ENCODE measurements at regions not wholly inside any gene's neighbourhood (a gene's known extent, or its start where the extent isn't known, plus 50 kb on each side); places are given as distances from the start of the nearest gene placed in this dataset.

- 68% methylated on average over 8 of the region's 8 CpGs for WGBS
- TF ChIP-seq, protein P1, sequence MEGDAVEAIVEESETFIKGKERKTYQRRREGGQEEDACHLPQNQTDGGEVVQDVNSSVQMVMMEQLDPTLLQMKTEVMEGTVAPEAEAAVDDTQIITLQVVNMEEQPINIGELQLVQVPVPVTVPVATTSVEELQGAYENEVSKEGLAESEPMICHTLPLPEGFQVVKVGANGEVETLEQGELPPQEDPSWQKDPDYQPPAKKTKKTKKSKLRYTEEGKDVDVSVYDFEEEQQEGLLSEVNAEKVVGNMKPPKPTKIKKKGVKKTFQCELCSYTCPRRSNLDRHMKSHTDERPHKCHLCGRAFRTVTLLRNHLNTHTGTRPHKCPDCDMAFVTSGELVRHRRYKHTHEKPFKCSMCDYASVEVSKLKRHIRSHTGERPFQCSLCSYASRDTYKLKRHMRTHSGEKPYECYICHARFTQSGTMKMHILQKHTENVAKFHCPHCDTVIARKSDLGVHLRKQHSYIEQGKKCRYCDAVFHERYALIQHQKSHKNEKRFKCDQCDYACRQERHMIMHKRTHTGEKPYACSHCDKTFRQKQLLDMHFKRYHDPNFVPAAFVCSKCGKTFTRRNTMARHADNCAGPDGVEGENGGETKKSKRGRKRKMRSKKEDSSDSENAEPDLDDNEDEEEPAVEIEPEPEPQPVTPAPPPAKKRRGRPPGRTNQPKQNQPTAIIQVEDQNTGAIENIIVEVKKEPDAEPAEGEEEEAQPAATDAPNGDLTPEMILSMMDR (IDR thresholded peaks at IDR 0.05): no peak
- no peak for TF ChIP-seq EP300 (IDR thresholded peaks at IDR 0.05)
- no peak for TF ChIP-seq POLR2A (IDR thresholded peaks at IDR 0.05)
- TF ChIP-seq POLR2AphosphoS5 (IDR thresholded peaks at IDR 0.05): no peak
- Histone ChIP-seq H3K4me1 (peaks cover 5% of the 10 kb centered on the region), H3K27me3 (peaks cover 17% of the 10 kb centered on the region), H3K4me3 (no peak overlapping the region), H3K9me3 (no peaks in the 10 kb centered on the region), H3K27ac (no peak overlapping the region), H3K36me3 (no peaks in the 10 kb centered on the region)
- no peak for DNase-seq (ENCODE audit: low spot score in 2 of 2)
Measured at GRCh38 chr11:115709297-115709696, 205.1 kb upstream of the CADM1 start.

DNA sequence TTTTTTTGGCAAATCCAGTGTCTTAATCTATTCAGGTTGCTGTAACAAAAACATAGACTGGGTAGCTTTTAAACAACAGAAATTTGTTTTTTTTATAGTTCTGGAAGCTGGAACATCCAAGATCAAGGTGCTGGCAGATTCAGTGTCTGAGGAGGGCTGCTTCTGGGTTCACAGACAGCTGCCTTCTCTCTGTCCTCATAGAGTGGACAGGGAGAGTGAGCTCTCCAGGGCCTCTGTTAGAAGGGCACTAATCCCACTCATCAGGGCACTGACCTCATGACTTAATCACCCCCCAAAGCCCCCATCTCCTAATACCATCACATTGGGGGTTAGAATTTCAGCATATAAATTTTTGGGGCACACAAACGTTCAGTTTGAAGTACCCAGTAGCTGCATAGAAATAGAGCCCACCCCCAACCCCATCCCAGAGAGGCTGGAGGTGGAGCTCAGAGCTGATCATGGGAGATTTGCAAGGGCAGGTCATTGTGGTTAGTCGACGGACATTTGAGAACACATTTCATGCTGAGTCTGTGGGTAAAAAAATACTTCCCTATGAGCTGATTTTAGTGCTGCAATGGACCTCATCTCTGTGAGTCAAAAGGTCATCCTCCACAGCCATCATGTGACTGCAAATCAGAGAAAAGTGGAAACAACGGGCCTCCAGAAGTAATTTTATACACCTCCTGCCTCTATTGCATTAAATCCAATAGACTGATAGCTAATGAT, 203.1 kb upstream of the CADM1 start:
- Histone ChIP-seq H3K27ac (no peak overlapping the region), H3K4me1 (peaks cover 5% of the 10 kb centered on the region), H3K27me3 (peaks cover 17% of the 10 kb centered on the region), H3K4me3 (no peak overlapping the region), H3K9me3 (no peaks in the 10 kb centered on the region), H3K36me3 (no peaks in the 10 kb centered on the region)
- TF ChIP-seq EP300 (IDR thresholded peaks at IDR 0.05) (no peak), POLR2AphosphoS5 (IDR thresholded peaks at IDR 0.05) (no peak)
- TF ChIP-seq, protein P1 (IDR thresholded peaks at IDR 0.05): no peak
- WGBS: 68% methylated on average over 4 of the region's 4 CpGs
- DNase-seq (ENCODE audit: low spot score in 2 of 2): no peak

DNA sequence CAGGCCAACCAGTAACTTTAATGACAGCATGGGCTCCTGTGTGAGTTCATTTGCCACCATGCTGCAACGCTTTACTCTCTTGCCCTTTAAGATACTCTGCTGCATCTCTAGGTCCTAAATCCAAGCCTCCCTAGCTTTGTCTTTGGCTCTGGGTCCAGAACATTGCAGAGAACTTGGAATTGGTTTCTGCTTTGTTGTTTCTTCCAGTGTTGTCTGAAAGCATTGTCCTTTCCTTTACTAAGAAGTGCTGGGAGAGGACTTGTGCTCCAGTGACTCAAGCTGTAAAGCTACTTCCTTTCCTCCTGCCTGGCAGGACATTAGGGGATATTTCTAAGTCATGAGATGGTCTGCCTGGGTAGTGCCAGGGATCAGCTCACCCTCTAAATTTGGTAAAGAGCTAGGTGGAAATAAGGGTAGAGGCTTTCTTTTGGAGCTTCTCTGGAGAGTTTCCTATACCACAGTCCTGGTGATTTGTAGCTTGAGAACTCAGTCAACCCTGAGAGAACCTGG, 202.5 kb upstream of the CADM1 start:
- no peak overlapping the region for H3K4me3 ChIP-seq
- 89% methylated on average over 1 of the region's 1 CpG for WGBS
- H3K4me1 ChIP-seq: peaks cover 5% of the 10 kb centered on the region
- DNase-seq (ENCODE audit: low spot score in 2 of 2): no peak
- H3K9me3 ChIP-seq: no peaks in the 10 kb centered on the region
- peaks cover 14% of the 10 kb centered on the region for H3K27me3 ChIP-seq
- no peak overlapping the region for H3K27ac ChIP-seq
- no peaks in the 10 kb centered on the region for H3K36me3 ChIP-seq
- TF ChIP-seq POLR2AphosphoS5 (IDR thresholded peaks at IDR 0.05): no peak
- no peak for TF ChIP-seq POLR2A (IDR thresholded peaks at IDR 0.05)
- TF ChIP-seq EP300 (IDR thresholded peaks at IDR 0.05): no peak
- TF ChIP-seq, protein P1 (IDR thresholded peaks at IDR 0.05): no peak

DNA sequence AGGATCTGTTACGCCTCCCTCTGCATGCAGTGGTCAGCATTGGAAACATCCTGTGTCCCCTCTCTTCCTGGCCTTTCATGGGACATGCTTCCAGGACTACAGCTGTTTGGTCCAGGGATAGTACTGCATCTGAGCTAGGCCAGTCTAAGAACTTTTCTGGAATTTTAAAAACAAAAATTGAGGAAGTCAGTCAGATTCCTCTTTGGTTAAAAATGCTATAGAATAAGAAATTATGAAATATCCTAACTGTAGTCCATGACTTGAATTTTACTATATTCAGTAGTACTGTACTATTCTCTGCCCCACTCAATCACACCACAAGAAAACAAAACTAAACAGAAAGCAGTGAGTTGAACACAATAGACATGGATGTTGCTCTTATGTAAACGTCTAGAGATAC, 201.0 kb upstream of the CADM1 start:
- Histone ChIP-seq H3K36me3 (no peaks in the 10 kb centered on the region), H3K9me3 (no peaks in the 10 kb centered on the region), H3K27ac (no peak overlapping the region), H3K4me1 (peaks cover 6% of the 10 kb centered on the region), H3K27me3 (peaks cover 4% of the 10 kb centered on the region), H3K4me3 (no peak overlapping the region)
- TF ChIP-seq, protein P1 (IDR thresholded peaks at IDR 0.05): no peak
- TF ChIP-seq EP300 (IDR thresholded peaks at IDR 0.05) (no peak), POLR2A (IDR thresholded peaks at IDR 0.05) (no peak), POLR2AphosphoS5 (IDR thresholded peaks at IDR 0.05) (no peak)
- no peak for DNase-seq (ENCODE audit: low spot score in 2 of 2)
- 59% methylated on average over 2 of the region's 2 CpGs for WGBS

- WGBS: 72% methylated on average over 12 of the region's 12 CpGs
- no peak for DNase-seq (ENCODE audit: low spot score in 2 of 2)
Measured at GRCh38 chr11:115700981-115701875, 197.0 kb upstream of the CADM1 start.

More at GRCh38 chr11:115700981-115701875, 197.0 kb upstream of the CADM1 start:
- no peak overlapping the region for H3K27ac ChIP-seq
- TF ChIP-seq POLR2AphosphoS5 (IDR thresholded peaks at IDR 0.05): no peak
- no peaks in the 10 kb centered on the region for H3K9me3 ChIP-seq
- H3K27me3 ChIP-seq: no peaks in the 10 kb centered on the region
- H3K4me1 ChIP-seq: peaks cover 5% of the 10 kb centered on the region
- no peaks in the 10 kb centered on the region for H3K36me3 ChIP-seq
- H3K4me3 ChIP-seq: no peak overlapping the region

Measured in suprapubic skin (tissue), 4 donors.